Epithelial cell of esophagus (primary cell): ENCODE measurements at regions not wholly inside any gene's neighbourhood (a gene's known extent, or its start where the extent isn't known, plus 50 kb on each side); places are given as distances from the start of the nearest gene placed in this dataset.
"Not testable (repeated sequence)": the region's sequence is repeated elsewhere in the genome, so short reads cannot be mapped to it uniquely, and the experiment has no call there.

Experiments
- DNase-seq: peaks from one replicate; pipeline ENCODE4 v3.0.0; 2010; ENCODE audit warnings: low read depth
- H3K4me3 ChIP-seq: 2 replicates; pipeline ENCODE4 v1.5.1; 2011; ENCODE audit warnings: mild to moderate bottlenecking, low read length, control low read depth
- CTCF ChIP-seq: IDR thresholded peaks from 2 replicates; pipeline ENCODE4 v1.5.1; 2011; ENCODE audit warnings: low read depth, mild to moderate bottlenecking, low read length, control low read depth, inconsistent platforms; ENCODE audit not compliant: insufficient read depth; ENCODE audit errors: missing control alignments

GRCh38 chrX:3175659-3176438, 134.6 kb downstream of the ARSF start:
- peak; percentile 40 for DNase-seq
- no peak overlapping the region for H3K4me3 ChIP-seq
- TF ChIP-seq CTCF, result no peak

GRCh38 chrX:3172156-3172555, 130.9 kb downstream of the ARSF start:
- H3K4me3 ChIP-seq, DNase-seq: not testable (repeated sequence)

DNA sequence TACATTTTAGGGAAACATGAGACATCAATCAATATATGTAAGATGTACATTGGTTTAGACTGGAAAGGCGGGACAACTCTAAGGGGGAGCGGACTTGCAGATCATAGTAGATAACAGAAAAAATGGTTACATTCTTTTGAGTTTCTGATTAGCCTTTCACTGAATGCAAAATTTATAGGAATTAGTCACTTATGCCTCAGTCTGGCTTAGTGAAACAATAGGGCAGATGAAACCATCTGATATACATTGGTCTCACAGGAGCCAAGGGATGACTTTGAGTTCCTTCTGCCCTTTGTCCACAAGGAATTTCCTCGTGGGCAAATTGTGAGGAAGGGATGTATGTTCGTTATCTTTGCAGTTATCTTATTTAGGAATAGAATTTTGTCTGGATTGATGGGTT, 128.2 kb downstream of the ARSF start:
- TF ChIP-seq CTCF, result no peak
- DNase-seq, result no peak
- no peak overlapping the region for H3K4me3 ChIP-seq

- no peak for DNase-seq
- no peak overlapping the region for H3K4me3 ChIP-seq
- TF ChIP-seq CTCF, result no peak
These were observed 126.5 kb downstream of the ARSF start for GRCh38 chrX:3167771-3168170.

DNA sequence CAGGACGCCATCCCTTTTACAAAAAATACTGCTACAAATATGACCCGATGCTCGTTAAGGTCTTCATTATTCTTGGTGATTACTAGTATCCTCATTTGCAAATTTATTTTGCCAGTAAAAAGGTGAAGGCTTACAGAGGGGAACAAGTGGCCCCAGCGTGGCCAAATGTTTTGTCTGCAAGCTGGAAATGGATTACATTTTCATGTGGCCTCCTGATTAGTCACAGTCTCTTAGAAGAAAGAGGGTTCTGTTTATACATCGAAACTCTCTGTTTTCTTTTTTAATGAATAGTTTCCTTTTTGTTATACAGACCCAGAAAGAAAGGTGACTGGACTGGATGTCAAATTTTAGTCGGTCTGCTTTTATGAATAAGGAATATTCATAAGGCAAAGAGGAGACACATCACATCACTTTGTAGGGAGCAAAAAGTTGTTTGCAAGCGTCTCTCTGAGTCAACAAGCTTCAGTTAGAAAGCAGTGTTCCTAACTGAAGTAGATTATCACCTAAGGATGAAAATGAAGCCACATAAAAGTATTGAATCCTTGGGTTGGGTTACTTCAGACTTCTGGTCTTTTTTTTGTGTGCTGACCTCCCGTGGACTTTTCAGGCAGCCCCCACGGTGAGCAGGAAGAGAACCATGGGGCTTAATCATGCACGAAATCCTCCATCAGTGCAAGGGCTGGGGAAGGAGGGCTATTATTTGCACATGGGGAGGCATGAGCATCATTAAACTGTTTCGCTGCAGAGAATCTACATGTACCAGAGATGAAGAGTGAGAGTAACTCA, 125.6 kb downstream of the ARSF start:
- no peak overlapping the region for H3K4me3 ChIP-seq
- no peak for TF ChIP-seq CTCF
- no peak for DNase-seq

GRCh38 chrX:3165808-3166207, 124.5 kb downstream of the ARSF start:
- no peak for TF ChIP-seq CTCF
- no peak for DNase-seq
- no peak overlapping the region for H3K4me3 ChIP-seq
